Omental fat pad (tissue), 3 donors: ENCODE measurements at regions not wholly inside any gene's neighbourhood (a gene's known extent, or its start where the extent isn't known, plus 50 kb on each side); places are given as distances from the start of the nearest gene placed in this dataset.
A peak's percentile ranks its signal among the peaks of the same experiment; 100 is the strongest.

ENCODE experiments used
- ATAC-seq: fragments of 150-250 bp; one replicate; pipeline ENCODE4 v1.9.1; 2016; ENCODE audit warnings: mild to moderate bottlenecking, moderate library complexity; ENCODE audit not compliant: low FRiP score
- DNase-seq: peaks from one replicate; pipeline ENCODE4 v3.0.0-alpha.2; 2019; ENCODE audit warnings: low spot score
- CTCF ChIP-seq, 3 donors: fragments of 450-650 bp; IDR thresholded peaks; one replicate each; pipeline ENCODE4 v1.5.1; 2016 to 2017; ENCODE audit warnings: antibody characterized with exemption in 3 of 3, mild to moderate bottlenecking in 3 of 3, moderate library complexity in 2 of 3

- TF ChIP-seq CTCF (IDR thresholded peaks at IDR 0.05) = no peak
- DNase-seq = no peak
- no peak for ATAC-seq
These were observed 489.2 kb upstream of the ARGLU1 start for GRCh38 chr13:107057028-107057631.

GRCh38 chr13:107043021-107043956 is 475.4 kb upstream of the ARGLU1 start:
- DNase-seq (no peak), ATAC-seq (peak; percentile 54)
- TF ChIP-seq CTCF (IDR thresholded peaks at IDR 0.05) = no peak

GRCh38 chr13:107035778-107036177 is 467.8 kb upstream of the ARGLU1 start:
- no peak for ATAC-seq

GRCh38 chr13:107035186-107035585 is 467.2 kb upstream of the ARGLU1 start:
- ATAC-seq (no peak), DNase-seq (no peak)
- TF ChIP-seq CTCF (IDR thresholded peaks at IDR 0.05) = no peak

More at GRCh38 chr13:107035778-107036177, 467.8 kb upstream of the ARGLU1 start:
- TF ChIP-seq CTCF (IDR thresholded peaks at IDR 0.05) = no peak
- no peak for DNase-seq

GRCh38 chr13:107034236-107034872 is 466.4 kb upstream of the ARGLU1 start:
- no peak for TF ChIP-seq CTCF (IDR thresholded peaks at IDR 0.05)
- no peak for ATAC-seq
- DNase-seq = no peak

GRCh38 chr13:107031716-107032115 is 463.8 kb upstream of the ARGLU1 start:
- ATAC-seq (no peak), DNase-seq (no peak)
- no peak for TF ChIP-seq CTCF (IDR thresholded peaks at IDR 0.05)
